Keratinocyte (primary cell): ENCODE measurements at regions not wholly inside any gene's neighbourhood (a gene's known extent, or its start where the extent isn't known, plus 50 kb on each side); places are given as distances from the start of the nearest gene placed in this dataset.

ENCODE experiments used
- DNase-seq: peaks from one replicate; pipeline ENCODE4 v3.0.0-alpha.2; 2011; ENCODE audit warnings: low read depth, missing footprints, low spot score
- FAIRE-seq: peaks from 2 replicates; lab custom pipeline; 2011; peaks lifted over from hg19 to GRCh38; lab: Jason Lieb, UNC
- H2AFZ ChIP-seq: 2 replicates; pipeline ENCODE4 v1.6.0; 2012; ENCODE audit warnings: low read length, control low read depth, inconsistent platforms; ENCODE audit not compliant: control insufficient read depth
- H3K27ac ChIP-seq: 2 replicates; pipeline ENCODE4 v1.5.1; 2011; ENCODE audit warnings: low read length; ENCODE audit not compliant: control insufficient read depth, insufficient read depth
- H3K27me3 ChIP-seq: 3 replicates; pipeline ENCODE4 v1.6.0; 2011; ENCODE audit warnings: low read length; ENCODE audit not compliant: control insufficient read depth, insufficient read depth; ENCODE audit errors: extremely low read depth
- H3K36me3 ChIP-seq, 2 experiments: 2 replicates in 1 of 2; 3 replicates in 1 of 2; pipeline ENCODE4 v1.5.1; 2011; ENCODE audit warnings: low read length in 2 of 2, mild to moderate bottlenecking in 1 of 2; ENCODE audit not compliant: control insufficient read depth in 2 of 2, insufficient read depth in 2 of 2; ENCODE audit errors: extremely low read depth in 1 of 2
- H3K4me1 ChIP-seq: 3 replicates; pipeline ENCODE4 v1.5.1; 2011; ENCODE audit warnings: low read length; ENCODE audit not compliant: control insufficient read depth, insufficient read depth; ENCODE audit errors: extremely low read depth
- H3K4me2 ChIP-seq: 3 replicates; pipeline ENCODE4 v1.6.0; 2011; ENCODE audit warnings: low read depth, low read length; ENCODE audit not compliant: control insufficient read depth, insufficient read depth; ENCODE audit errors: extremely low read depth
- H3K4me3 ChIP-seq, 3 experiments: fragments of 200-600 bp in 1 of 3; sonication (generic) in 1 of 3; 2 replicates in 2 of 3; 3 replicates in 1 of 3; pipeline ENCODE4 v1.5.1; 2011 to 2016; ENCODE audit warnings: low read length in 3 of 3, mild to moderate bottlenecking in 3 of 3, control low read depth in 2 of 3, inconsistent platforms in 1 of 3, low read depth in 1 of 3, mixed read lengths in 1 of 3, mixed run types in 1 of 3, moderate library complexity in 1 of 3; ENCODE audit not compliant: control insufficient read depth in 2 of 3, insufficient read depth in 2 of 3; ENCODE audit errors: extremely low read depth in 1 of 3
- H3K79me2 ChIP-seq: 2 replicates; pipeline ENCODE4 v1.6.0; 2012; ENCODE audit warnings: low read length; ENCODE audit not compliant: control insufficient read depth, insufficient read depth
- H3K9ac ChIP-seq: 3 replicates; pipeline ENCODE4 v1.6.0; 2011; ENCODE audit warnings: low read length; ENCODE audit not compliant: control insufficient read depth, insufficient read depth; ENCODE audit errors: extremely low read depth
- H3K9me1 ChIP-seq: 3 replicates; pipeline ENCODE4 v1.6.0; 2011; ENCODE audit warnings: low read length; ENCODE audit not compliant: control insufficient read depth, insufficient read depth; ENCODE audit errors: extremely low read depth
- H3K9me3 ChIP-seq: 2 replicates; pipeline ENCODE4 v1.5.1; 2012; ENCODE audit warnings: low read depth, low read length; ENCODE audit not compliant: control insufficient read depth
- H4K20me1 ChIP-seq: 3 replicates; pipeline ENCODE4 v1.6.0; 2011; ENCODE audit warnings: low read length; ENCODE audit not compliant: control insufficient read depth, insufficient read depth; ENCODE audit errors: extremely low read depth
- EZH2 ChIP-seq: IDR thresholded peaks from one replicate; pipeline ENCODE4 v1.6.1; 2012; ENCODE audit warnings: inconsistent platforms, mild to moderate bottlenecking, low read length, moderate library complexity
- dilution Hi-C: fragments of 300-500 bp; cut with MboI; formaldehyde crosslinking; loops from one replicate; pipeline ENCODE4 v1.7.0; 2020; ENCODE audit warnings: low sequenced_read_pairs; ENCODE audit not compliant: extremely low pct_ligation_motif_present
- TF ChIP-seq, protein P1 (sequence below), 3 experiments: IDR thresholded peaks in 1 of 3; conservative IDR thresholded peaks in 1 of 3; optimal IDR thresholded peaks in 1 of 3; 2 replicates in 2 of 3; 3 replicates in 1 of 3; pipeline versions ENCODE3 to v1.5.1; 2011; ENCODE audit warnings: low read length in 3 of 3, mild to moderate bottlenecking in 3 of 3, moderate library complexity in 2 of 3, control low read depth in 1 of 3, inconsistent platforms in 1 of 3; ENCODE audit not compliant: insufficient read depth in 2 of 3; ENCODE audit errors: extremely low read depth in 1 of 3

DNA sequence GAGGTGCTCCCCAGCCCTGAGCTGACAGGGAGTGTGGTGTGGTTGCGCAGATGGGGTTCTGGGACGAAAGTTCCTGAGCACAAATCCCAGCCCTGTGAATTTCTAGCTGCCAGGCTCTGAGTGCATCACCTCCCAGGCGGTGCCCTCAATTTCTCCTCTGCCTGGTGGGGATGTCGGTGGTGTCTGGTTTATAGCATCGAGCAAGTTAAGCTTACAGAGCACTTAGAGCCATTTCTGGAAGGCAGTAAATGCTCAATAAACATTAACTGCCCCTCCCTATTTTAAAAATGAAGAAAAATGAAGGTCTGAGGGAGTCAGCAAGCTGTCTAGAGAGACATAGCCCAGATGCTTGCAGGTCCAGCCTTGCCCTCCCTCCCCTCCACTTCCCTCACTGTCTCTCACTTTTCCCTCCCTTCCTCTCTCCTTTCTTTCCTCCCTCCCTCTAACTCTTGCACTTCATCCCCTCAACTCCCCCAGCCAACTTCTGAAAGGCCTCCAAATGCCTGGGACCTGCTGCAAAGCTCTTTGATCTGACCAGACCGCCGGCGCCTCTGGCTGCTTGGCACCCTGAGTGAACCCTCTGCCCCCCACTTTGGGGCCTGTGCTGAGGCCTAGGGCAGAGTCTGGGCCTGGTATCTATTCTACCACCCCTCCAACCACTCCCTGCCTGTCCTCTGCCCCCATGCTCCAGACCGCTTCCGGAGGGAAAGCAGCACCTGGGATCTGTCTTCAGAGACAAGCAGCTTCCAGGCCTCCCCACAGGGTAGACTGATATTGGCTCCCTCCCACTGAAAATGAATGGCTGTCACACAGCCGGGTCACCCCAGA lies 438.3 kb downstream of the RPS24 start:
- Histone ChIP-seq H3K4me1 (no peaks in the 10 kb centered on the region), H3K27me3 (no peaks in the 10 kb centered on the region), H3K4me2 (no peak overlapping the region), H3K36me3 (no peaks in the 10 kb centered on the region), H3K9me1 (no peaks in the 10 kb centered on the region), H3K79me2 (no peaks in the 10 kb centered on the region), H3K4me3 (no peak overlapping the region), H3K9ac (no peak overlapping the region), H3K9me3 (no peaks in the 10 kb centered on the region), H2AFZ (no peak overlapping the region), H3K27ac (no peak overlapping the region), H4K20me1 (no peaks in the 10 kb centered on the region)
- FAIRE-seq = no peak
- dilution Hi-C loops = no loop called here
- TF ChIP-seq EZH2 = no peak
- TF ChIP-seq, protein P1, sequence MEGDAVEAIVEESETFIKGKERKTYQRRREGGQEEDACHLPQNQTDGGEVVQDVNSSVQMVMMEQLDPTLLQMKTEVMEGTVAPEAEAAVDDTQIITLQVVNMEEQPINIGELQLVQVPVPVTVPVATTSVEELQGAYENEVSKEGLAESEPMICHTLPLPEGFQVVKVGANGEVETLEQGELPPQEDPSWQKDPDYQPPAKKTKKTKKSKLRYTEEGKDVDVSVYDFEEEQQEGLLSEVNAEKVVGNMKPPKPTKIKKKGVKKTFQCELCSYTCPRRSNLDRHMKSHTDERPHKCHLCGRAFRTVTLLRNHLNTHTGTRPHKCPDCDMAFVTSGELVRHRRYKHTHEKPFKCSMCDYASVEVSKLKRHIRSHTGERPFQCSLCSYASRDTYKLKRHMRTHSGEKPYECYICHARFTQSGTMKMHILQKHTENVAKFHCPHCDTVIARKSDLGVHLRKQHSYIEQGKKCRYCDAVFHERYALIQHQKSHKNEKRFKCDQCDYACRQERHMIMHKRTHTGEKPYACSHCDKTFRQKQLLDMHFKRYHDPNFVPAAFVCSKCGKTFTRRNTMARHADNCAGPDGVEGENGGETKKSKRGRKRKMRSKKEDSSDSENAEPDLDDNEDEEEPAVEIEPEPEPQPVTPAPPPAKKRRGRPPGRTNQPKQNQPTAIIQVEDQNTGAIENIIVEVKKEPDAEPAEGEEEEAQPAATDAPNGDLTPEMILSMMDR (optimal IDR thresholded peaks at IDR 0.05 in 1 of 3, IDR thresholded peaks at IDR 0.05 in 1 of 3, conservative IDR thresholded peaks at IDR 0.05 in 1 of 3; ENCODE audit: extremely low read depth in 1 of 3, insufficient read depth in 2 of 3, low read length in 3 of 3) = no peak
- DNase-seq = no peak

DNA sequence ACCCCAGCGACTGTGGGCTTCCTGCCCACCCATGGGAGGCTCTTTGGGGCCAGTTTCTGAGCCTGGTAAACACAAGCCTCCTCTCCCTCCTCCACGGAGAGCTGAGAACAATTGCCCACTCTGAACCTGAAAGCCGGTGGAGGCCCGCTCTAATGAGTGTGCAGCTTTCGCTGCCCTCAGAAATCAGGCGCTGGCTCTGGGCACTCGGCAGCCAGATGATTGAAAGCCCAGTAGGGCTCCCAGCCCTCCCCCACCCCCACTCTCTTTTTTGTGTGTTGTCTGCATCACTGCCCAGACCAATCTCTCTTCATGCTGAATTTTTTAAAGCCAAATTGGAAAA lies 438.9 kb downstream of the RPS24 start:
- H3K9me1 ChIP-seq = no peaks in the 10 kb centered on the region
- no peaks in the 10 kb centered on the region for H3K27me3 ChIP-seq
- H3K9me3 ChIP-seq = no peaks in the 10 kb centered on the region
- TF ChIP-seq, protein P1 (optimal IDR thresholded peaks at IDR 0.05 in 1 of 3, IDR thresholded peaks at IDR 0.05 in 1 of 3, conservative IDR thresholded peaks at IDR 0.05 in 1 of 3; ENCODE audit: extremely low read depth in 1 of 3, insufficient read depth in 2 of 3, low read length in 3 of 3) = no peak
- TF ChIP-seq EZH2 = no peak
- H3K36me3 ChIP-seq = no peaks in the 10 kb centered on the region
- no peak overlapping the region for H3K9ac ChIP-seq
- H3K27ac ChIP-seq = no peak overlapping the region
- H3K4me1 ChIP-seq = no peaks in the 10 kb centered on the region
- DNase-seq (no peak), FAIRE-seq (no peak)
- H3K4me3 ChIP-seq = no peak overlapping the region
- dilution Hi-C loops = no loop called here
- H3K4me2 ChIP-seq = no peak overlapping the region
- H3K79me2 ChIP-seq = no peaks in the 10 kb centered on the region
- H4K20me1 ChIP-seq = no peaks in the 10 kb centered on the region
- H2AFZ ChIP-seq = no peak overlapping the region
